Osteocyte (in vitro differentiated cells): ENCODE measurements at regions not wholly inside any gene's neighbourhood (a gene's known extent, or its start where the extent isn't known, plus 50 kb on each side); places are given as distances from the start of the nearest gene placed in this dataset.

ENCODE experiments used
- DNase-seq: peaks from one replicate; pipeline ENCODE4 v3.0.0; 2021; ENCODE audit warnings: mixed read lengths; ENCODE audit not compliant: unreplicated experiment; ENCODE audit errors: extremely low spot score
- H3K27ac Mint-ChIP-seq: one replicate; pipeline ENCODE4 v1.8.0; 2021; ENCODE audit warnings: mild to moderate bottlenecking, mixed read lengths; ENCODE audit not compliant: unreplicated experiment
- H3K27me3 Mint-ChIP-seq: one replicate; pipeline ENCODE4 v1.8.0; 2021; ENCODE audit warnings: mixed read lengths; ENCODE audit not compliant: unreplicated experiment
- H3K36me3 Mint-ChIP-seq: one replicate; pipeline ENCODE4 v1.8.0; 2021; ENCODE audit warnings: mixed read lengths; ENCODE audit not compliant: unreplicated experiment
- H3K4me1 Mint-ChIP-seq: one replicate; pipeline ENCODE4 v1.8.0; 2021; ENCODE audit warnings: mixed read lengths; ENCODE audit not compliant: unreplicated experiment
- H3K4me3 Mint-ChIP-seq: one replicate; pipeline ENCODE4 v1.8.0; 2021; ENCODE audit warnings: mild to moderate bottlenecking, moderate library complexity, mixed read lengths; ENCODE audit not compliant: unreplicated experiment
- H3K9me3 Mint-ChIP-seq: one replicate; pipeline ENCODE4 v1.8.0; 2021; ENCODE audit warnings: mixed read lengths; ENCODE audit not compliant: unreplicated experiment
- TF ChIP-seq, protein P1 (sequence below): fragments of 200-600 bp; sonication (generic); IDR thresholded peaks from 2 replicates; pipeline ENCODE4 v1.5.0; 2021; ENCODE audit warnings: antibody characterized with exemption, mild to moderate bottlenecking, moderate library complexity

GRCh38 chr13:44137466-44137865, 236.2 kb upstream of the SERP2 start:
- peaks cover 21% of the 10 kb centered on the region for H3K4me1 Mint-ChIP-seq
- H3K27ac Mint-ChIP-seq, result no peak overlapping the region
- H3K27me3 Mint-ChIP-seq, result no peaks in the 10 kb centered on the region
- TF ChIP-seq, protein P1, sequence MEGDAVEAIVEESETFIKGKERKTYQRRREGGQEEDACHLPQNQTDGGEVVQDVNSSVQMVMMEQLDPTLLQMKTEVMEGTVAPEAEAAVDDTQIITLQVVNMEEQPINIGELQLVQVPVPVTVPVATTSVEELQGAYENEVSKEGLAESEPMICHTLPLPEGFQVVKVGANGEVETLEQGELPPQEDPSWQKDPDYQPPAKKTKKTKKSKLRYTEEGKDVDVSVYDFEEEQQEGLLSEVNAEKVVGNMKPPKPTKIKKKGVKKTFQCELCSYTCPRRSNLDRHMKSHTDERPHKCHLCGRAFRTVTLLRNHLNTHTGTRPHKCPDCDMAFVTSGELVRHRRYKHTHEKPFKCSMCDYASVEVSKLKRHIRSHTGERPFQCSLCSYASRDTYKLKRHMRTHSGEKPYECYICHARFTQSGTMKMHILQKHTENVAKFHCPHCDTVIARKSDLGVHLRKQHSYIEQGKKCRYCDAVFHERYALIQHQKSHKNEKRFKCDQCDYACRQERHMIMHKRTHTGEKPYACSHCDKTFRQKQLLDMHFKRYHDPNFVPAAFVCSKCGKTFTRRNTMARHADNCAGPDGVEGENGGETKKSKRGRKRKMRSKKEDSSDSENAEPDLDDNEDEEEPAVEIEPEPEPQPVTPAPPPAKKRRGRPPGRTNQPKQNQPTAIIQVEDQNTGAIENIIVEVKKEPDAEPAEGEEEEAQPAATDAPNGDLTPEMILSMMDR, result no peak
- no peak overlapping the region for H3K4me3 Mint-ChIP-seq
- no peak for DNase-seq
- no peaks in the 10 kb centered on the region for H3K9me3 Mint-ChIP-seq
- H3K36me3 Mint-ChIP-seq, result no peaks in the 10 kb centered on the region

GRCh38 chr13:44140146-44140545, 233.5 kb upstream of the SERP2 start:
- H3K9me3 Mint-ChIP-seq, result no peaks in the 10 kb centered on the region
- H3K4me3 Mint-ChIP-seq, result no peak overlapping the region
- no peaks in the 10 kb centered on the region for H3K27me3 Mint-ChIP-seq
- H3K4me1 Mint-ChIP-seq, result peaks cover 15% of the 10 kb centered on the region
- TF ChIP-seq, protein P1, result no peak
- no peaks in the 10 kb centered on the region for H3K36me3 Mint-ChIP-seq
- H3K27ac Mint-ChIP-seq, result no peak overlapping the region
- no peak for DNase-seq

- peak overlapping the region; percentile 80 for H3K4me3 Mint-ChIP-seq
- H3K27me3 Mint-ChIP-seq, result no peaks in the 10 kb centered on the region
- TF ChIP-seq, protein P1, result no peak
- peak overlapping the region; percentile 98 for H3K27ac Mint-ChIP-seq
- H3K36me3 Mint-ChIP-seq, result no peaks in the 10 kb centered on the region
- peaks cover 15% of the 10 kb centered on the region for H3K4me1 Mint-ChIP-seq
- H3K9me3 Mint-ChIP-seq, result no peaks in the 10 kb centered on the region
- no peak for DNase-seq
These were observed 232.5 kb upstream of the SERP2 start for GRCh38 chr13:44140888-44141724.

GRCh38 chr13:44141725-44142539, 231.7 kb upstream of the SERP2 start:
- TF ChIP-seq, protein P1, result no peak
- H3K27ac Mint-ChIP-seq, result peak overlapping the region; percentile 98
- H3K36me3 Mint-ChIP-seq, result no peaks in the 10 kb centered on the region
- no peaks in the 10 kb centered on the region for H3K9me3 Mint-ChIP-seq
- H3K27me3 Mint-ChIP-seq, result no peaks in the 10 kb centered on the region
- peaks cover 15% of the 10 kb centered on the region for H3K4me1 Mint-ChIP-seq
- peak; percentile 100 for DNase-seq
- peak overlapping the region; percentile 89 for H3K4me3 Mint-ChIP-seq

GRCh38 chr13:44142540-44142867, 231.1 kb upstream of the SERP2 start:
- H3K36me3 Mint-ChIP-seq, result no peaks in the 10 kb centered on the region
- H3K27me3 Mint-ChIP-seq, result no peaks in the 10 kb centered on the region
- H3K9me3 Mint-ChIP-seq, result no peaks in the 10 kb centered on the region
- TF ChIP-seq, protein P1, result no peak
- no peak for DNase-seq
- peak overlapping the region; percentile 92 for H3K27ac Mint-ChIP-seq
- peaks cover 15% of the 10 kb centered on the region for H3K4me1 Mint-ChIP-seq
- H3K4me3 Mint-ChIP-seq, result peak overlapping the region; percentile 89
